Endothelial cell of umbilical vein (primary cell): ENCODE measurements at regions not wholly inside any gene's neighbourhood (a gene's known extent, or its start where the extent isn't known, plus 50 kb on each side); places are given as distances from the start of the nearest gene placed in this dataset.

Experiments
- BruUV-seq: library from RNA; stranded (reverse); fragments of 400-500 nt; replicated peaks from 2 replicates; lab custom pipeline; 2021; lab: Mats Ljungman, UMichigan
- CTCF ChIA-PET: fragments of 300-600, 350-600 bp; sonication (Branson Sonifier 250); formaldehyde crosslinking; loops from one replicate; lab custom pipeline; 2021; ENCODE audit warnings: antibody characterized with exemption, inconsistent platforms; lab: Charles Lee
- POLR2A ChIA-PET: fragments of 300-600, 350-600 bp; sonication (Branson Sonifier 250); formaldehyde crosslinking; loops from one replicate; lab custom pipeline; 2021; ENCODE audit warnings: antibody characterized with exemption, inconsistent platforms; lab: Charles Lee
- DNase-seq: peaks from one replicate; pipeline ENCODE4 v3.0.0-alpha.2; 2011; ENCODE audit warnings: low read depth, low spot score
- FAIRE-seq: peaks from 2 replicates; lab custom pipeline; 2011; peaks lifted over from hg19 to GRCh38; lab: Jason Lieb, UNC
- H2AFZ ChIP-seq: 2 replicates; pipeline ENCODE4 v1.6.0; 2012; ENCODE audit warnings: low read depth, low read length, control low read depth, inconsistent platforms
- H3K27ac ChIP-seq: 2 replicates; pipeline ENCODE4 v1.5.1; 2011; ENCODE audit warnings: low read depth, mild to moderate bottlenecking, control low read depth, low read length, moderate library complexity; ENCODE audit not compliant: insufficient read depth
- H3K27me3 ChIP-seq, 2 experiments: 2 replicates each; pipeline versions ENCODE4 v1.6.0 to v1.6.1; 2011; ENCODE audit warnings: low read length in 2 of 2, mixed read lengths in 1 of 2; ENCODE audit not compliant: control insufficient read depth in 2 of 2, insufficient read depth in 2 of 2
- H3K36me3 ChIP-seq, 2 experiments: 2 replicates in 1 of 2; 3 replicates in 1 of 2; pipeline ENCODE4 v1.5.1; 2011; ENCODE audit warnings: low read length in 2 of 2, mild to moderate bottlenecking in 1 of 2, moderate library complexity in 1 of 2; ENCODE audit not compliant: control insufficient read depth in 2 of 2, insufficient read depth in 2 of 2; ENCODE audit errors: extremely low read depth in 1 of 2
- H3K4me1 ChIP-seq: 3 replicates; pipeline ENCODE4 v1.5.1; 2011; ENCODE audit warnings: mild to moderate bottlenecking, low read length; ENCODE audit not compliant: control insufficient read depth, insufficient read depth; ENCODE audit errors: extremely low read depth
- H3K4me2 ChIP-seq: 2 replicates; pipeline ENCODE4 v1.6.1; 2011; ENCODE audit warnings: low read length, control low read depth, mixed read lengths; ENCODE audit not compliant: insufficient read depth
- H3K4me3 ChIP-seq, 3 experiments: fragments of 200-600 bp in 1 of 3; sonication (generic), shearing (Covaris generic) in 1 of 3; replicated peaks in 1 of 3; 2 replicates each; pipeline ENCODE4 v1.5.1; 2011 to 2016; ENCODE audit warnings: control low read depth in 3 of 3, low read length in 3 of 3, mild to moderate bottlenecking in 2 of 3, inconsistent platforms in 1 of 3, low read depth in 1 of 3, moderate library complexity in 1 of 3; ENCODE audit not compliant: insufficient read depth in 1 of 3
- H3K79me2 ChIP-seq: 2 replicates; pipeline ENCODE4 v1.6.0; 2012; ENCODE audit warnings: low read length, inconsistent platforms; ENCODE audit not compliant: control insufficient read depth, insufficient read depth
- H3K9ac ChIP-seq: replicated peaks from 2 replicates; pipeline ENCODE3; 2011; ENCODE audit warnings: low read length, control low read depth; ENCODE audit not compliant: insufficient read depth; ENCODE audit errors: extremely low read depth
- H3K9me1 ChIP-seq: replicated peaks from 3 replicates; pipeline ENCODE4 v1.6.0; 2011; ENCODE audit warnings: mild to moderate bottlenecking, low read length; ENCODE audit not compliant: control insufficient read depth, insufficient read depth; ENCODE audit errors: extremely low read depth
- H3K9me3 ChIP-seq: replicated peaks from 2 replicates; pipeline ENCODE4 v1.5.1; 2012; ENCODE audit warnings: low read length, inconsistent platforms; ENCODE audit not compliant: control insufficient read depth, insufficient read depth
- H4K20me1 ChIP-seq: replicated peaks from 2 replicates; pipeline ENCODE3; 2011; ENCODE audit warnings: mild to moderate bottlenecking, low read length; ENCODE audit not compliant: control insufficient read depth, insufficient read depth; ENCODE audit errors: extremely low read depth
- EZH2 ChIP-seq: IDR thresholded peaks from 2 replicates; pipeline ENCODE4 v1.6.1; 2012; ENCODE audit warnings: borderline replicate concordance, low read depth, mild to moderate bottlenecking, moderate library complexity, low read length, inconsistent platforms; ENCODE audit not compliant: severe bottlenecking
- FOS ChIP-seq: IDR thresholded peaks from 2 replicates; pipeline ENCODE4 v1.6.1; 2011; ENCODE audit warnings: mild to moderate bottlenecking, low read length, moderate library complexity, borderline replicate concordance; ENCODE audit not compliant: insufficient read depth
- GATA2 ChIP-seq: IDR thresholded peaks from 2 replicates; pipeline ENCODE4 v1.7.0; 2011; ENCODE audit warnings: low read depth, mild to moderate bottlenecking, moderate library complexity, mixed read lengths, low read length; ENCODE audit not compliant: insufficient read length, insufficient read depth
- JUN ChIP-seq: IDR thresholded peaks from 2 replicates; pipeline ENCODE4 v1.6.1; 2011; ENCODE audit warnings: borderline replicate concordance, low read depth; ENCODE audit not compliant: insufficient read length, insufficient read depth
- MYC ChIP-seq: IDR thresholded peaks from one replicate; pipeline ENCODE4 v1.6.1; 2011; ENCODE audit warnings: mild to moderate bottlenecking, low read depth, low read length
- POLR2A ChIP-seq: IDR thresholded peaks from 2 replicates; pipeline ENCODE4 v1.6.1; 2012; ENCODE audit warnings: low read depth, mild to moderate bottlenecking, control low read depth, low read length
- POLR2AphosphoS5 ChIP-seq: IDR thresholded peaks from 2 replicates; pipeline ENCODE4 v1.6.1; 2012; ENCODE audit warnings: low read depth, mild to moderate bottlenecking, control low read depth, low read length, moderate library complexity; ENCODE audit not compliant: insufficient read depth
- dilution Hi-C: fragments of 300-500 bp; cut with MboI; formaldehyde crosslinking; loops from one replicate; pipeline ENCODE4 v1.15.0; 2019; ENCODE audit warnings: low sequenced_read_pairs; ENCODE audit not compliant: extremely low pct_ligation_motif_present
- intact Hi-C: fragments of 100-400 bp; cut with micrococcal nuclease; formaldehyde crosslinking; loops from one replicate; pipeline ENCODE4 v1.10.0; 2022
- TF ChIP-seq, protein P1 (sequence below): IDR thresholded peaks from 2 replicates; pipeline ENCODE4 v1.6.1; 2011; ENCODE audit not compliant: insufficient read depth, insufficient read length
- TF ChIP-seq, protein P2 (sequence below), 2 donors: IDR thresholded peaks; 1 replicate in 1 of 2; 2 replicates in 1 of 2; pipeline ENCODE4 v1.5.1; 2011; ENCODE audit warnings: low read length in 2 of 2, mild to moderate bottlenecking in 2 of 2, moderate library complexity in 2 of 2, control low read depth in 1 of 2, inconsistent platforms in 1 of 2, low read depth in 1 of 2; ENCODE audit not compliant: insufficient read depth in 1 of 2; ENCODE audit errors: extremely low read depth in 1 of 2

GRCh38 chr16:48057048-48057447 lies 98.7 kb downstream of the ABCC12 start:
- intact Hi-C loops (loop anchor here (10.0 kb wide), 1 partner anchor 1112 kb away; no protein-coding TSS in a partner anchor), dilution Hi-C loops (no loop called here)
- DNase-seq (no peak), FAIRE-seq (no peak)
- TF ChIP-seq JUN, result no peak
- no peak for TF ChIP-seq EZH2
- no peak for TF ChIP-seq GATA2
- no peak for TF ChIP-seq POLR2A
- TF ChIP-seq, protein P1, sequence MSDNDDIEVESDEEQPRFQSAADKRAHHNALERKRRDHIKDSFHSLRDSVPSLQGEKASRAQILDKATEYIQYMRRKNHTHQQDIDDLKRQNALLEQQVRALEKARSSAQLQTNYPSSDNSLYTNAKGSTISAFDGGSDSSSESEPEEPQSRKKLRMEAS, result no peak
- TF ChIP-seq POLR2AphosphoS5, result no peak
- no peak for TF ChIP-seq MYC
- TF ChIP-seq, protein P2, sequence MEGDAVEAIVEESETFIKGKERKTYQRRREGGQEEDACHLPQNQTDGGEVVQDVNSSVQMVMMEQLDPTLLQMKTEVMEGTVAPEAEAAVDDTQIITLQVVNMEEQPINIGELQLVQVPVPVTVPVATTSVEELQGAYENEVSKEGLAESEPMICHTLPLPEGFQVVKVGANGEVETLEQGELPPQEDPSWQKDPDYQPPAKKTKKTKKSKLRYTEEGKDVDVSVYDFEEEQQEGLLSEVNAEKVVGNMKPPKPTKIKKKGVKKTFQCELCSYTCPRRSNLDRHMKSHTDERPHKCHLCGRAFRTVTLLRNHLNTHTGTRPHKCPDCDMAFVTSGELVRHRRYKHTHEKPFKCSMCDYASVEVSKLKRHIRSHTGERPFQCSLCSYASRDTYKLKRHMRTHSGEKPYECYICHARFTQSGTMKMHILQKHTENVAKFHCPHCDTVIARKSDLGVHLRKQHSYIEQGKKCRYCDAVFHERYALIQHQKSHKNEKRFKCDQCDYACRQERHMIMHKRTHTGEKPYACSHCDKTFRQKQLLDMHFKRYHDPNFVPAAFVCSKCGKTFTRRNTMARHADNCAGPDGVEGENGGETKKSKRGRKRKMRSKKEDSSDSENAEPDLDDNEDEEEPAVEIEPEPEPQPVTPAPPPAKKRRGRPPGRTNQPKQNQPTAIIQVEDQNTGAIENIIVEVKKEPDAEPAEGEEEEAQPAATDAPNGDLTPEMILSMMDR (IDR thresholded peaks at IDR 0.05; ENCODE audit: extremely low read depth in 1 of 2, insufficient read depth in 1 of 2, low read depth in 1 of 2, low read length in 2 of 2), result no peak
- TF ChIP-seq FOS, result no peak
- H3K4me1 ChIP-seq, result no peaks in the 10 kb centered on the region
- no peaks in the 10 kb centered on the region for H3K79me2 ChIP-seq
- H4K20me1 ChIP-seq, result no peaks in the 10 kb centered on the region
- no peak overlapping the region for H2AFZ ChIP-seq
- H3K9me1 ChIP-seq, result no peaks in the 10 kb centered on the region
- no TSS peak for BruUV-seq
- H3K27me3 ChIP-seq, result peaks cover 0 to 2% of the 10 kb centered on the region in 2 experiments
- POLR2A ChIA-PET, result no interaction called here
- H3K36me3 ChIP-seq, result no peaks in the 10 kb centered on the region
- CTCF ChIA-PET, result interaction anchor here (0.6 to 6.0 kb wide), 3 partner anchors 914 to 1047 kb away, joined by 3 to 199 read pairs (median 40); partner anchors contain the start of gene NETO2
- H3K4me3 ChIP-seq, result no peak overlapping the region
- H3K9ac ChIP-seq, result no peak overlapping the region
- H3K27ac ChIP-seq, result no peak overlapping the region
- H3K9me3 ChIP-seq, result no peaks in the 10 kb centered on the region
- H3K4me2 ChIP-seq, result no peak overlapping the region
